Daoy (cell line): ENCODE measurements at regions not wholly inside any gene's neighbourhood (a gene's known extent, or its start where the extent isn't known, plus 50 kb on each side); places are given as distances from the start of the nearest gene placed in this dataset.

Source experiments
- DNase-seq: peaks from one replicate; pipeline ENCODE4 v3.0.0-alpha.2; 2015; ENCODE audit warnings: low read depth

DNA sequence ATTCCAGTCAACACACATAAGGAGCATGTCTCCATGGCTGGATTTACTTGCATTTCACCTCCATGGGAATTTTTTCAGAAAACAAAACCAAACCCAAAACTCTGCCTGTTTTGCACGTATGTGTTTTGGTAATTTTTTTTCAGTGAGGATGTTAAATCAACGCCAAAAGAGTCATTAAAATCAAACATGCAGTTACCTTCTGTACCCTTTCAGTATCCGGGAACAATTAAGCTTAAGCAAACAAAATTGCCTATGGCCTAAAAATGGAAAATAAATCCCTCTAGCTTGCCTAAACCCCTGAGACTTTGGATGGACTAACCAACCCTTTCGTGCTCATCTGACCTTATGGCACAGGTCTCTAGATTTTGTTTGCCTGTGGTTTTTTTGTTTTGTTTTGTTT, 209.2 kb upstream of the KLF4 start:
- DNase-seq = no peak

- no peak for DNase-seq
Observed at GRCh38 chr9:107696302-107696701, 206.7 kb upstream of the KLF4 start.

- DNase-seq = no peak
Observed at GRCh38 chr9:107694390-107694789, 204.8 kb upstream of the KLF4 start.

GRCh38 chr9:107693625-107694326, 204.2 kb upstream of the KLF4 start:
- peak; percentile 45 for DNase-seq

DNA sequence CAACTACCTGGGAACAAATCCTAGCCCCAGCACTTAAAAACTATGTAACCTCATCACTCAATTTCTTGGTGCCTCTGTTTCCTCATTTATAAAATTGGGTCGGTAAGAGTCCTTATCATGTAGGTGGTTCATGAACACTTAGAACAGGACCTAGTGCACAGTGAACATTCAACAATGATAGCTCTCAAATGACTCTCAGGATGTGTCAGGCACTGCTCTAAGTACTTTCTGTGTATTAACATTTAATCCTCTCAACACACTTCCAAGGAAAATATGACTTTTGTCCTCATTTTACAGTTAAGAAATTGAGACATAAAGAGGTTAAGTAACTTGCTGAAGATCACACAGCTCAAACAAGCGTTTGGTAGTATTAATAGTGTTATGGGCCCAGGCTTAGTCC, 202.1 kb upstream of the KLF4 start:
- DNase-seq = no peak

GRCh38 chr9:107690021-107690420, 200.5 kb upstream of the KLF4 start:
- DNase-seq = no peak

DNA sequence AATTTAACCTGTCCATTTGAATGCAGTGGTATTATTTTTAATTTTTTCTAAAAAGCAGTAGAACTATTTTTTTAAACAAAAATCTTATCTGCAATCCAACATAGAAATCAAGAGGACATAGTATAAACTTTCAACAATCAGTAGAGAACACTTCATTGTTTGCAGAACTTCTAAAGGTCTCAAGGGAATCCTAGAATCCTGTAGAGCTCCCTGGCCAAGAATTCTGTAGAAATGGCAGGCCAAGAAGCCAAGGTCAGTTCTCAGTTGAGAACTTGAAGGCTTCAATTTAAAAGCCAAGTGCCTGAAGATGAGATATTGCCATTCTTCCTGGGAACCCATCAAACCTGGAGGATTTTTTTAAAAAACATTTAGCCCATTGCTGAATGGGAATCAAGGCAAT, 199.2 kb upstream of the KLF4 start:
- no peak for DNase-seq

DNA sequence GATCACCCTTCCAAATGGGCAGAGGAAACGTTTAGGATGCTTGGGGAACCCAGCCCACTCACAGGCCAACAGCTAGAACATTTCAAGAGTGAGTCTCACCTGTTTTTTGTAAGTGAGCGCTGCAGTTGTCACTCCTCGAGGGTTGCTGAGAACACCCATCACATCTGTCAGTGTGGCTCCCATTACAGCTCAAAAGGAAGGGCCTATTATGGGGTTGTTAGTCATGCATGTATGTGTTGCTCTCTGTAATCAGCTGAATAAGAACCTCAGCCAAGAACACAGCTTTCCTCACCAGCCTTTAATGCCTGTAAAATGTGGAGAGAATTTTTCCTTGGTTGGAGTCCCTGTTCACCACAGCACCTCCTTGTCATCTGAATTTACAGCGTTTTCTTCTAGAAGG, 196.3 kb upstream of the KLF4 start:
- peak; percentile 21 for DNase-seq

DNA sequence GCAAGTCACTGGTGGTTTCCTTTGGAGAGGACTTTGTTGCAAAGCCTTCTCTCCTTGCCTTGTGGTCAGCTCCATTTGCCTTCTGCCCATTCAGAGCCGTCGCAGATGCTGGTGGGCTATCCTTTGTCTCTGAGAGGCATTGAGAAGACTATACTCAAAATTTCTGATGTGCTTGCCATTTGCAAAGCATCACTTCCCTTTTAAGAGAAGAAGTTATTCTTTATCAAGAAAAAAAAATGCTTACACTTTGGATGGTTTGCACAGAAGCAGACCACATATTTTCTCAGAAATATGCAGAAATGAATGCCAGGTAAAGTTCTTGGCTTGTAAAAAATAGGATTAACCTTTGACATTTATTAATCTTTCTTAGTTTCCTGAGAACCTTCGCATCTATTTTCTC, 195.8 kb upstream of the KLF4 start:
- DNase-seq = no peak

DNA sequence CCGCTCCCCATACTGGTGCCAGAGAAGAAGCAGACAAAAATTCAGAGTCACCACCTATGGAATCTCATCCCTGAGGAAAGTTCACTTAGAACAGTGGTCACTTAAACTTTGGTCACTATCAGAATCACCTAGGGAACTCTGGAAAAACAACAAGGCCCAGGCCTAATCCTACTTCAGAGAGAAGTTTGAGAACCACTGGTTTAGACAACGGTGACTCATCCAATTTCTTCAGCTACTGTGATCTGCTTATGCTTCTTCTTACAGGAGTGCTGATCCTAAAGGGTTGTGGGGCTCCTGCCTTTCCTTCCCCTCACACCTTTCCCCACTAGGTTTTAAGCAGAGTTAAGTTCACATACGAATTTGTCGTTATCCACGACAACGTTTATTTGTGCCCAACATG, 194.7 kb upstream of the KLF4 start:
- peak; percentile 15 for DNase-seq

- no peak for DNase-seq
Observed at GRCh38 chr9:107683566-107683965, 194.0 kb upstream of the KLF4 start.

GRCh38 chr9:107681988-107682387, 192.4 kb upstream of the KLF4 start:
- no peak for DNase-seq

GRCh38 chr9:107675351-107676259, 186.0 kb upstream of the KLF4 start:
- DNase-seq = no peak

- no peak for DNase-seq
Observed at GRCh38 chr9:107674721-107675277, 185.2 kb upstream of the KLF4 start.

GRCh38 chr9:107673861-107674720, 184.5 kb upstream of the KLF4 start:
- no peak for DNase-seq

DNA sequence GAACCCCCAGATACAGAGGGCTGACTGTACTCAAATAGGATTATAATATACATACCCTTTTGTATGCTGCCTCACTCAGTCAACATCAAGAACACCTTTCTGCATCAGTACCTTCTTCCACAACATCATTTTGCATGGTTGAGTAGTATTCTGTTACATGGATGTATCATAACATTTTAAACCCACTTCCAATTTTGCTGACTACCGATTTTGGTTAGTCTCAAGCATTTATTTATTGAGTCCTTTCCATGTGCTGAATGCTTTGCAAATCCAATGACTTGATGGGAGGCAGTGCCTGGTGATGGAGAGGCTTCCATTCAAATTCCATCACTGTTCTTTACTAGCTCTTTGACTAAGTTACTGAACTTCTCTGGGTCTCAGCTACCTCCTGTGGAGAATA, 182.0 kb upstream of the KLF4 start:
- DNase-seq = no peak

DNA sequence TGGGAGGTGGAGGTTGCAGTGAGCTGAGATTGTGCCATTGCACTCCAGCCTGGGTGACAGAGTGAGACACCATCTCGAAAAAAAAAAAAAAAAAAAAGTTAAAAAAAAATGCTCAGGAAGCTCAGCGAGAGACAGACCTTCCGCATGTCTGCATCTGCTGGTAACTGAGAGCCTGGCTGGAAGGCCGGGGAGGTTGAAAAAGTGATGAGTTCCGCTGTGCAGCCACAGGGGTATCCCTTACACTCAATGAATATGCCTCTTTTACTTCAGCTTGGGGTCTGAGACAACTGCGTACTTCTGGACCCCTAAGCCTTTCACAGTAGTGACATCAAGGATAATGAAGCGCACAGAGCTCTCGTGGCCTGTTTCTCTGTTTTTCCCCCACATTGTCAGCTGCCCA, 179.9 kb upstream of the KLF4 start:
- no peak for DNase-seq

DNA sequence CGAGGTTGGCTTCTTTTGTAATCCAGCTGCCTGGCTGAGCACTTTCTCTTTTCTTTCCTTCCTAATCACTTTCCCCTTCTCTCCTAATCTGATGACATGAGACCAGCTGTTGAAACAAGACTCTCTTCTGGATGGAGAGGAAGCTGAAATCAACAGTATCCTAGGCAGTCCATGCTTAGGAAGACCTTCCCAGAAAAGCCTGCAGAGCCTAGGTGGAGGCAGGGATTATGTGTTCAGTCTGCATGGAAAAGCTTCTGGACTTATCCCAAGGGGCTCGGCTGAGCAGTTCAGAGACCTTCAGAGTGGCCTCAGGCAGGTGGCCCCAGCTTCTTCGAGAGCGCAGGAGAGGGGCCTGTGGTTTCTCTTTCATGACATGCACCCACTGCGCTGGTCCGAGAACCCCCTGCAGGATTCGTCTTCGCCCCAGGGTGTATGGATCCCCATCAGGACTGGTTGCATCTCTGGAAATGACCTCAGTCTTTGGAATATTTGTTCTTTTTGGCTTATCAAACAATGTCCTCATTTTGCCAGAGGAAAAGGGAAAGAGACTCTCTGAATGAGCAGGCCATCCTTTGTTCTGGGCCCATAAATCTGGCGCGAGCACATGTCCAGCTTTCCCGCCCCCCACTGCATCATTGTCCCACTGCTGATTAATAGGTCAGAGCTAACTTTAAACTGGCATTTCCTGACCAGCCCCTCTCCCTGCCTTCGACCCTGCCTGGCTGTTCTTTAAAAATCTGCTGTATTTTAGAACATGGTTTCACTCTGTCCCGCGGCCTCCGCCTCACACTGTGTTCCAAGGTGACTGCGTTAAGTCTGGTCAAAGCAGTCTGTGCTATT, 177.9 kb upstream of the KLF4 start:
- no peak for DNase-seq

- no peak for DNase-seq
Observed at GRCh38 chr9:107665057-107665456, 175.5 kb upstream of the KLF4 start.

DNA sequence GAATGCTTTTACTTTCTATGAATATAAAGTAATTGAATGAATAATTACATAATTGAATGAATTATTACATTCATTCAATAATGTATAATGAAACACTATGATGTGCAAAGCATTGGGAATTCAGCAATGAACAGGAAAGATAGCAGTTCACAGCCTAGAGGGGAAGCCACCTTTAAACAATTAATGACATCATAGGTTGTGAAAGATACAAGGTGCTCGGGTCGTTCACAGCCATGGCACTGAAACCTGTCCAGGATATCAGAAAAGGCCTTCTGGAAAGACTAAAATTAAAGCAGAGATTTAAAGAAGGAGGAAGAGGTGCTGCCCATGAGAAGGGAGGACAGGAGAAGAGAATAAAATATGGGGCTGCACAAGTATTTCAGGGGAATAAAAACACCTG, 171.4 kb upstream of the KLF4 start:
- no peak for DNase-seq

GRCh38 chr9:107653263-107653821, 163.8 kb upstream of the KLF4 start:
- DNase-seq = no peak
